RWPE2 (cell line): ENCODE measurements at regions not wholly inside any gene's neighbourhood (a gene's known extent, or its start where the extent isn't known, plus 50 kb on each side); places are given as distances from the start of the nearest gene placed in this dataset.
"Not testable (repeated sequence)": the region's sequence is repeated elsewhere in the genome, so short reads cannot be mapped to it uniquely, and the experiment has no call there.

ENCODE experiments used
- ATAC-seq: fragments of 200-7000 bp; cut with Tn5 transposase; 3 replicates; pipeline ENCODE4 v1.9.1; 2021; ENCODE audit warnings: low read depth
- DNase-seq: peaks from one replicate; pipeline ENCODE4 v3.0.0-alpha.2; 2020; ENCODE audit warnings: low spot score
- H3K27ac ChIP-seq: fragments of 450-650 bp; 2 replicates; pipeline ENCODE4 v1.5.1; 2017; ENCODE audit warnings: mild to moderate bottlenecking; ENCODE audit not compliant: poor library complexity, severe bottlenecking
- H3K27me3 ChIP-seq: fragments of 250-450 bp; sonication (Bioruptor Pico); 2 replicates; pipeline ENCODE4 v1.5.1; 2021; ENCODE audit warnings: mild to moderate bottlenecking, moderate library complexity; ENCODE audit not compliant: insufficient read depth, poor library complexity, severe bottlenecking
- H3K36me3 ChIP-seq: fragments of 250-450 bp; sonication (Bioruptor Pico); 2 replicates; pipeline ENCODE4 v1.5.1; 2020; ENCODE audit warnings: low read depth, mild to moderate bottlenecking, moderate library complexity
- H3K4me1 ChIP-seq: fragments of 250-450 bp; sonication (Bioruptor Pico); 2 replicates; pipeline ENCODE4 v1.5.1; 2021; ENCODE audit warnings: mild to moderate bottlenecking, moderate library complexity; ENCODE audit not compliant: insufficient read depth, poor library complexity, severe bottlenecking
- H3K4me3 ChIP-seq: fragments of 250-450 bp; sonication (Bioruptor Pico); 2 replicates; pipeline ENCODE4 v1.5.1; 2021; ENCODE audit warnings: mild to moderate bottlenecking, moderate library complexity; ENCODE audit not compliant: severe bottlenecking
- H3K9me3 ChIP-seq: fragments of 250-450 bp; sonication (Bioruptor Pico); 2 replicates; pipeline ENCODE4 v1.5.1; 2021; ENCODE audit warnings: mild to moderate bottlenecking, moderate library complexity; ENCODE audit not compliant: severe bottlenecking
- TF ChIP-seq, protein P1 (sequence below): fragments of 450-650 bp; IDR thresholded peaks from one replicate; pipeline ENCODE4 v1.5.1; 2017; ENCODE audit warnings: mild to moderate bottlenecking, moderate library complexity; ENCODE audit not compliant: poor library complexity, severe bottlenecking

DNA sequence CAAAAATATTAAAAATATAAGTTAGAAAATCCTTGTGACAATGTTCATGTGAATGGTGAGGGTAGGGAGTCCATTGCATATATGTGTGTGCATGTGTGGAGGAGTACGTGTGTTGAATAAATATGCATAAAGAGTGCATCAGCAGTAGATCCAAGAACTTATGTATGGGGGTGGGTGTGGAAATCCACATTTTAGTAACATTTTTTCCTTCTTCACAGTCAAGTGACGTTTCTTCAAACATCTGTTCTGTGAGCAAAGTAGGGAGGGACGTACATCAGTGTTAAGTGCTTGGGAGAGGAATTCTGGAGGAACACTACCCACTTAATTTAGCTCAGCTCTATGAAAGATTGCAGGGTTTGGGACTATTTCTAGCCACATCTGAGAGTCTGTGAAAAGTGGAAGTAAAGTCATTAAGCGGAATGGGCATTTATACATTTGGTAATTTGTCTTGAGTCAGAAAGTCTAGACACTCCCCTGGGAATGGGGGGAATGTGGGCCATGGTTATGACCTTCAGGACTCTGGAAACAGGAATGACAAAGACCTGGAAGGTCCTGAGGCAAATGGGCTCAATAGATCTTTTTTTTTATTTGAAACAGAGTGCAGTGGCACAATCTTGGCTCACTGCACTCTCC lies 156.4 kb upstream of the PLXNC1 start:
- H3K36me3 ChIP-seq: no peaks in the 10 kb centered on the region
- no peaks in the 10 kb centered on the region for H3K9me3 ChIP-seq
- no peak overlapping the region for H3K27ac ChIP-seq
- TF ChIP-seq, protein P1, sequence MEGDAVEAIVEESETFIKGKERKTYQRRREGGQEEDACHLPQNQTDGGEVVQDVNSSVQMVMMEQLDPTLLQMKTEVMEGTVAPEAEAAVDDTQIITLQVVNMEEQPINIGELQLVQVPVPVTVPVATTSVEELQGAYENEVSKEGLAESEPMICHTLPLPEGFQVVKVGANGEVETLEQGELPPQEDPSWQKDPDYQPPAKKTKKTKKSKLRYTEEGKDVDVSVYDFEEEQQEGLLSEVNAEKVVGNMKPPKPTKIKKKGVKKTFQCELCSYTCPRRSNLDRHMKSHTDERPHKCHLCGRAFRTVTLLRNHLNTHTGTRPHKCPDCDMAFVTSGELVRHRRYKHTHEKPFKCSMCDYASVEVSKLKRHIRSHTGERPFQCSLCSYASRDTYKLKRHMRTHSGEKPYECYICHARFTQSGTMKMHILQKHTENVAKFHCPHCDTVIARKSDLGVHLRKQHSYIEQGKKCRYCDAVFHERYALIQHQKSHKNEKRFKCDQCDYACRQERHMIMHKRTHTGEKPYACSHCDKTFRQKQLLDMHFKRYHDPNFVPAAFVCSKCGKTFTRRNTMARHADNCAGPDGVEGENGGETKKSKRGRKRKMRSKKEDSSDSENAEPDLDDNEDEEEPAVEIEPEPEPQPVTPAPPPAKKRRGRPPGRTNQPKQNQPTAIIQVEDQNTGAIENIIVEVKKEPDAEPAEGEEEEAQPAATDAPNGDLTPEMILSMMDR: no peak
- no peak for DNase-seq
- no peak for ATAC-seq
- no peaks in the 10 kb centered on the region for H3K4me1 ChIP-seq
- H3K27me3 ChIP-seq: no peaks in the 10 kb centered on the region
- no peak overlapping the region for H3K4me3 ChIP-seq

DNA sequence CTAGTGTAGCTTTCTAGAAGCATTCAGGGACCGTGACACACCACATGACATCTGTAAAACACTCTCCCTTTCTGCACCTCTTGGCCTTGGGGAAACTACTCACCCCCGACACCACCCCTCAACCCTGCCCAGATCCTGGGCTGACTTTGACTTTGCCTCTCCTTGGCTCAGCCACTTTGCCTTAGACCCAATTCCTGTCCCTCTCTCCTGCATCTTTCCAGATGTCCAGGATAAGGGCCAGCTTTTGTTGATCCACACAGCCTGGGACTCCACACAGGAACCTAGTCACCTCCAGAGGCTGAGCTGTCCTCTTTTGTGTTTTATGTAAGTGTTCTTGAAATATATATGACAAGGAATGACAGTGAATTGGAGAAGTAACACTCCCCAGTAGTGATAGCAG lies 153.7 kb upstream of the PLXNC1 start:
- ATAC-seq: no peak
- TF ChIP-seq, protein P1: no peak
- no peaks in the 10 kb centered on the region for H3K36me3 ChIP-seq
- no peaks in the 10 kb centered on the region for H3K9me3 ChIP-seq
- H3K4me3 ChIP-seq: no peak overlapping the region
- H3K27ac ChIP-seq: no peak overlapping the region
- H3K4me1 ChIP-seq: no peaks in the 10 kb centered on the region
- DNase-seq: no peak
- no peaks in the 10 kb centered on the region for H3K27me3 ChIP-seq

DNA sequence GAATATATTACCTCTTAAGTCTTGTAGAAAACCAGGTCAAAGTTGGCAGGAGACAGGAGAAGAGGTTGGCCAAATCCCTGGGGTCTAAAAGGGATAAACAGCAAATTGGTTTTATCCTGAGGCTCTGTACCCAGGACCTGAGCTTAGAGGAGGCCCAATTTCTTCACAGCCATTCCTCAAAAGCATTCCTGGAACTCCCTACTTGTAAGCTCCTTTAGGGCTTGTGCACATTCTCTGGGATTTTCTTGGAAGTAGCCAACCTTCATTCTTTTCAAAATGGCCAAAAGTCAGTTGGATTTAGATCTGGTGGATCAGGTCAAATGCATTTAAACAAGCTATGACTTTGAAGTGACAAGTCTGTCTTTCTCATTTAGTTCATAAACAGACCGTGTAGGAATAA lies 152.1 kb upstream of the PLXNC1 start:
- ATAC-seq: no peak
- TF ChIP-seq, protein P1: no peak
- Histone ChIP-seq H3K36me3 (no peaks in the 10 kb centered on the region), H3K27me3 (no peaks in the 10 kb centered on the region), H3K9me3 (no peaks in the 10 kb centered on the region), H3K4me1 (no peaks in the 10 kb centered on the region), H3K4me3 (no peak overlapping the region), H3K27ac (no peak overlapping the region)
- no peak for DNase-seq

DNA sequence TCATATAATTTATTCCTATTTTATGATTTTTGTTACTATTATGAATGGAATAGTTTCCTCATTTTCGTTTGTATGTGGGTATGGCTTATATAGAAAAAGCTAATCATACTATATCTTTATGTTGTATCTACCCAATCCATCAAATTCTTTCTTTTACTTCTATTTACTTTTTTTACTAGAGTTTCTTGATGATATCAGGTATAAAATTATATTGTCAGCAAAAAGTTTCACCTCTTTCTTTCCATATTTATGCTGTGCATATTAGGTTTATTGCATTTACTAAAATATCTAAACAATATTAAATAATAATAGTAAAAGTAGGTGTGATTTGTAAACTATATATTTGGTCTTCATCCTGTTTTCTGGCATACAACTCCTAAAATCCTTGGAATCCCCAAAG lies 146.7 kb upstream of the PLXNC1 start:
- ATAC-seq (no peak), DNase-seq (no peak)
- Histone ChIP-seq H3K36me3 (no peaks in the 10 kb centered on the region), H3K27ac (no peak overlapping the region), H3K9me3 (no peaks in the 10 kb centered on the region), H3K27me3 (no peaks in the 10 kb centered on the region), H3K4me1 (no peaks in the 10 kb centered on the region), H3K4me3 (no peak overlapping the region)
- TF ChIP-seq, protein P1: no peak

DNA sequence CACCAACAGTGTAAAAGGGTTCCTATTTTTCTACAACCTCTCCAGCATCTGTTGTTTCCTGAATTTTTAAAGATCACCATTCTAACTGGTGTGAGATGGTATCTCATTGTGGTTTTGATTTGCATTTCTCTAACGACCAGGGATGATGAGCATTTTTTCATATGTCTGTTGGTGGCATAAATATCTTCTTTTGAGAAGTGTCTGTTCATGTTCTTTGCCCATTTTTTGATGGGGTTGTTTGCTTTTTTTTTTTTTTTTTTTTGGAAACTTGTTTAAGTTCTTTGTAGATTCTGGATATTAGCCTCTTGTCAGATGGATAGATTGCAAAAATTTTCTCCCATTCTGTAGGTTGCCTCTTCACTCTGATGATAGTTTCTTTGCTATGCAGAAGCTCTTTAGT lies 145.5 kb upstream of the PLXNC1 start:
- not testable (repeated sequence) for ATAC-seq

DNA sequence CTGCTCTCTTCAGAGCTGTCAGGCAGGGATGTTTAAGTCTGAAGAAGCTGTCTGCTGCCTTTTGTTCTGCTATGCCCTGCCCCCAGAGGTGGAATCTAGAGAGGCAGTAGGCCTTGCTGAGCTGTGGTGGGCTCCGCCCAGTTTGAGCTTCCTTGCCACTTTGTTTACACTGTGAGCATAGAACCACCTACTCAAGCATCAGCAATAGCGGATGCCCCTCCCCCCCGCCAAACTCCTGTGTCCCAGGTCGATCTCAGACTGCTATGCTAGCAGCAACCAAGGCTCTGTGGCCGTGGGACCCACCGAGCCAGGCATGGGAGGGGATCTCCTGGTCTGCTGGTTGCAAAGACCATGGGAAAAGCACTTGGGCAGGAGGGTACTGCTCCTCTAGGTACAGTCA lies 140.5 kb upstream of the PLXNC1 start:
- not testable (repeated sequence) for H3K27me3 ChIP-seq, ATAC-seq, H3K9me3 ChIP-seq, DNase-seq, H3K4me3 ChIP-seq, H3K4me1 ChIP-seq, H3K36me3 ChIP-seq, H3K27ac ChIP-seq

More for the DNA sequence above, 145.5 kb upstream of the PLXNC1 start:
- not testable (repeated sequence) for DNase-seq, H3K36me3 ChIP-seq, H3K4me1 ChIP-seq, H3K27ac ChIP-seq, H3K9me3 ChIP-seq, H3K27me3 ChIP-seq, H3K4me3 ChIP-seq
